ENCODE measurements at regions not wholly inside any gene's neighbourhood (a gene's known extent, or its start where the extent isn't known, plus 50 kb on each side); places are given as distances from the start of the nearest gene placed in this dataset.

DNA sequence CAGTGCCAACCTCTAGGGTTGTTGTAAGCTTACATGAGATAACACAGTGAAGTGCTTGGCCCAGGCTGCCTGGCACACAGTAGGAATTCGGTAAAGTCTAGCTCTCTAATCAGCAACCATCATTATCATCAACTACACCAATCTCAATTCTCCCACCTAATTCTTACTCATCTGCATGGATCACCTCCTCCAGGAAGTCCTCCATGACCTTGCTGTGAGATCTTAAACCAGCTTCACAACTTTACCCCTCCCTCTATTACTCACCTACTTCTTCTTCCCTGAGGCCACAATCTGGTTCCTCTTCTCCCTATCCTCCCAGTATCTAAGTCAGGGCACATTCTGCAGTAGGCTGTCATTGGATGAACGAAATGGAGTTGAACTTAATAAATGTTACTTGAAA lies 67.3 kb downstream of the GSC start:
- no peak for TF ChIP-seq POLR2AphosphoS5 (IDR thresholded peaks at IDR 0.05)
- TF ChIP-seq EP300 (IDR thresholded peaks at IDR 0.05): no peak
- TF ChIP-seq CTCF (IDR thresholded peaks at IDR 0.05): no peak
- TF ChIP-seq POLR2A (IDR thresholded peaks at IDR 0.05): no peak
- H3K27me3 ChIP-seq: peaks cover 40% of the 10 kb centered on the region
- ATAC-seq: no peak
- no peaks in the 10 kb centered on the region for H3K9me3 ChIP-seq
- H3K4me3 ChIP-seq: no peak overlapping the region
- 93 to 100% methylated on average over 1 to 2 of the region's 2 CpGs for WGBS, 2 donors (ENCODE audit: low coverage in 1 of 2)
- no peaks in the 10 kb centered on the region for H3K36me3 ChIP-seq
- no peaks in the 10 kb centered on the region for H3K4me1 ChIP-seq
- H3K27ac ChIP-seq: no peak overlapping the region

DNA sequence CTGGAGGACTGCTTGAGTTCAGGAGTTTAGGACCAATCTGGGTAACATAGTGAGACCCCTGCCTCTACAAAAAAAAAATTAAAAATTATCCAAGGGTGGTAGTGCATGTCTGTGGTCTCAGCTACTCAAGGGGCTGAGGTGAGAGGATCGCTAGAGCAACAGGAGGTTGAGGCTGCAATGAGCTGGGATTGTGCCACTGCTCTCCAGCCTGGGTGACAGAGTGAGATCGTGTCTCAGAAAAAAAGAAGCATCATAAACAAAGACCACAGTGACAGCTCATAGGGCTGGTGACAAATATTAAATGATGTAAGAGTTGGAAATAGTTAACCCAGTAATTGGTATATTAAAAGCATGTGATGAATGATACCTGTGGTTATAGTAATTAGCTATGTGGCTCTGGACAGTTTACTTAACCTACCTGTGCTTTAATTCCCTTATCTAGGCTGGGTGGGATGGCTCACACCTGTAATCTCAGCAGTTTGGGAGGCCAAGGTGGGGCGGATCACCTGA lies 68.0 kb downstream of the GSC start:
- Histone ChIP-seq H3K27me3 (peaks cover 33% of the 10 kb centered on the region), H3K4me1 (no peaks in the 10 kb centered on the region), H3K9me3 (no peaks in the 10 kb centered on the region), H3K36me3 (no peaks in the 10 kb centered on the region), H3K4me3 (no peak overlapping the region), H3K27ac (no peak overlapping the region)
- 79 to 80% methylated on average over 3 of the region's 3 CpGs for WGBS, 2 donors (ENCODE audit: low coverage in 1 of 2)
- TF ChIP-seq POLR2AphosphoS5 (IDR thresholded peaks at IDR 0.05) (no peak), EP300 (IDR thresholded peaks at IDR 0.05) (no peak)
- ATAC-seq: no peak

DNA sequence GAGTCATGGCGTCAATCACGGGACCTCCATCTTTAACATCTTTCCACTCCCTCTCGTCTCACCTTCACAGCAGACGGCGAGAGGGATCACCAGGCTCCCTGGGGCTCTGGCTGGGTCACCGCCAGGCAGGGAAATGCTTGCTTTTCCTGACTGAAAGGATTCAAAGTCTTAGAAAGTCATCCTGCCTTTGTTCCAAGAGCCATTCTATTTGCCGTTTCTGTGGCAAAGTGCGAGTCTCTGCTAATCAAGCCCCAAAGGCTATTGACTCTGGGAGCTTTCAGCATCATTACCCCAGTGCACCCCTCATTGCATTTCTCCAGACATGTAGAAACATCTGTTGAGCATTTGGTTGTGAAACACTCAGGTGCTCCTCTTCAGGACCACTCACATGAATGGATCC lies 69.6 kb downstream of the GSC start:
- Histone ChIP-seq H3K27me3 (peaks cover 20% of the 10 kb centered on the region), H3K4me3 (no peak overlapping the region), H3K4me1 (no peaks in the 10 kb centered on the region), H3K9me3 (no peaks in the 10 kb centered on the region), H3K27ac (no peak overlapping the region), H3K36me3 (no peaks in the 10 kb centered on the region)
- ATAC-seq: no peak
- 48 to 49% methylated on average over 4 to 8 of the region's 8 CpGs for WGBS, 2 donors (ENCODE audit: low coverage in 1 of 2)
- no peak for TF ChIP-seq CTCF (IDR thresholded peaks at IDR 0.05)
- no peak for TF ChIP-seq POLR2A (IDR thresholded peaks at IDR 0.05)
- no peak for TF ChIP-seq POLR2AphosphoS5 (IDR thresholded peaks at IDR 0.05)
- no peak for TF ChIP-seq EP300 (IDR thresholded peaks at IDR 0.05)

DNA sequence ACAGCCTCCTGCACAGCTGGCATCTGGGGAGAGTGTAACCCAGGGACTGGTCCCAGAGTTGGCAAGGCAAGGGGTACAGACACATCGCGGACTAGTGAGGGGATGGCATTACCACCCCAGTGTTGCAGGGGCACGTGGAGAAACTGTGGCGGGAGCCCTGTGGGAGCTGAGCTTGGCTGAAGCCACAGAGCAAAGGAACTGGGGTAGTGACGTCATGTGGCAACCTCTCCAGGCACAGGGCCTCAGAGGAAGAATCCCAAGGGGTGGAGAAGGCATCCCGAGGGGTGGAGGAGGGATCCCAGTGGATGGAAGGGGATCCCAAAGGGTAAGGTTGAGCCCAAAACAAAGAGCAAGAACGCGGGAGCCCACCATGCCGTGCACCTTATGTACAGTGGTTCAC lies 70.1 kb downstream of the GSC start:
- no peak for ATAC-seq
- H3K4me1 ChIP-seq: no peaks in the 10 kb centered on the region
- H3K9me3 ChIP-seq: no peaks in the 10 kb centered on the region
- H3K27ac ChIP-seq: no peak overlapping the region
- H3K4me3 ChIP-seq: no peak overlapping the region
- no peaks in the 10 kb centered on the region for H3K36me3 ChIP-seq
- WGBS, 2 donors (ENCODE audit: low coverage in 1 of 2): 54 to 61% methylated on average over 5 to 9 of the region's 9 CpGs
- peaks cover 20% of the 10 kb centered on the region for H3K27me3 ChIP-seq
- no peak for TF ChIP-seq POLR2AphosphoS5 (IDR thresholded peaks at IDR 0.05)
- TF ChIP-seq POLR2A (IDR thresholded peaks at IDR 0.05): no peak
- TF ChIP-seq CTCF (IDR thresholded peaks at IDR 0.05): no peak
- TF ChIP-seq EP300 (IDR thresholded peaks at IDR 0.05): no peak

DNA sequence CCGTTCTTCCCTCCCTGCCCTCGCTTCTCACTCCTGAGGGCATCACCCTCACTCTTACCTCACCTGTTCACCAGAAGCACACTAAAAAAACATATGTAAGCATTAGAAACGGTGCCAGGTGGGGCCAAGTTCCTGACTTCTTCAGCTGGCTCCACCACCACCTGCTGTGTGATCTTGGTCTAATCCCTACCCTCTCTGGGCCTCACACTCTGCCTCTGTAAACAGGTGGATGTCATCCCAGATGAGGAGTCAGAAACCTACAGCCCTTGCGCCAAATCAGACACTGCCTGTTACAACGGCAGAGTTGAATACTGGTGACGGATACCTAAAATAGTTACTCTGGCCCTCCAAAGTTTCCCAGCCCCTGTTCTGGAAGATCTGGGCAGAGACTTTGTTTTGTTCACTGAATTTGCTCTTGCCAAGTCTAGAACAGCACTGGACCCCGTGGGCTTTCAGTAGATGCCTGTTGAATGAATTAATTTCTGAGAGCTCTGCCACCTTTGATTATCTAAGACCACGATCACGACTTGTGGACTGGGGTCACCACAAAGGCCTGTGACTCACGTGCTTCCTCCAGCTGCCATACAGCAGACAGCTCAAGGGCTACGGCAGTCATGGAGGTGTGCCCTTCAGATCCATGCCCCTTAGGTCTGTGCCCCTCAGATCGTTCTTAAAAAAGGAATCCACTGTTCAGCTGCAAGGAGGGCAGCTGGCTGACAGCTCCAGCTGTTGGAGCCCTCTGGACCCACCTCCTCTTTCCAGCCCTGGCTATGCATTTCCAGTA lies 71.9 kb downstream of the GSC start:
- no peak for ATAC-seq
- H3K4me3 ChIP-seq: no peak overlapping the region
- H3K4me1 ChIP-seq: no peaks in the 10 kb centered on the region
- H3K36me3 ChIP-seq: no peaks in the 10 kb centered on the region
- WGBS, 2 donors (ENCODE audit: low coverage in 1 of 2): 57 to 60% methylated on average over 8 of the region's 12 CpGs
- peaks cover 20% of the 10 kb centered on the region for H3K27me3 ChIP-seq
- no peaks in the 10 kb centered on the region for H3K9me3 ChIP-seq
- TF ChIP-seq POLR2A (IDR thresholded peaks at IDR 0.05): no peak
- TF ChIP-seq EP300 (IDR thresholded peaks at IDR 0.05): no peak
- TF ChIP-seq CTCF (IDR thresholded peaks at IDR 0.05): no peak
- no peak for TF ChIP-seq POLR2AphosphoS5 (IDR thresholded peaks at IDR 0.05)
- no peak overlapping the region for H3K27ac ChIP-seq

Data from gastroesophageal sphincter (tissue), 4 donors.